ENCODE measurements at regions not wholly inside any gene's neighbourhood (a gene's known extent, or its start where the extent isn't known, plus 50 kb on each side); places are given as distances from the start of the nearest gene placed in this dataset.
A peak's percentile ranks its signal among the peaks of the same experiment; 100 is the strongest.

GRCh38 chr1:219277304-219278105 lies 103.8 kb downstream of the LYPLAL1 start:
- Histone ChIP-seq H3K27ac (no peak overlapping the region), H3K27me3 (no peaks in the 10 kb centered on the region), H3K4me3 (no peak overlapping the region), H3K9me3 (ENCODE audit: low read depth) (no peaks in the 10 kb centered on the region), H3K4me1 (ENCODE audit: low read depth) (no peaks in the 10 kb centered on the region), H3K36me3 (no peaks in the 10 kb centered on the region)
- no peak for TF ChIP-seq CTCF (IDR thresholded peaks at IDR 0.05; ENCODE audit: low read depth, low read length)
- no peak for DNase-seq (ENCODE audit: low read depth in 1 of 2, low spot score in 1 of 2)

- no peaks in the 10 kb centered on the region for H3K9me3 ChIP-seq (ENCODE audit: low read depth)
- H3K4me1 ChIP-seq (ENCODE audit: low read depth) = no peaks in the 10 kb centered on the region
- no peak for TF ChIP-seq CTCF (IDR thresholded peaks at IDR 0.05; ENCODE audit: low read depth, low read length)
- H3K27ac ChIP-seq = no peak overlapping the region
- H3K36me3 ChIP-seq = no peaks in the 10 kb centered on the region
- no peaks in the 10 kb centered on the region for H3K27me3 ChIP-seq
- no peak overlapping the region for H3K4me3 ChIP-seq
- DNase-seq (ENCODE audit: low read depth in 1 of 2, low spot score in 1 of 2) = no peak
These were observed 102.5 kb downstream of the LYPLAL1 start for GRCh38 chr1:219276049-219276738.

- no peak overlapping the region for H3K4me3 ChIP-seq
- no peak for DNase-seq (ENCODE audit: low read depth in 1 of 2, low spot score in 1 of 2)
- no peaks in the 10 kb centered on the region for H3K27me3 ChIP-seq
- no peak for TF ChIP-seq CTCF (IDR thresholded peaks at IDR 0.05; ENCODE audit: low read depth, low read length)
- no peaks in the 10 kb centered on the region for H3K36me3 ChIP-seq
- no peak overlapping the region for H3K27ac ChIP-seq
- H3K9me3 ChIP-seq (ENCODE audit: low read depth) = no peaks in the 10 kb centered on the region
- no peaks in the 10 kb centered on the region for H3K4me1 ChIP-seq (ENCODE audit: low read depth)
These were observed 99.5 kb downstream of the LYPLAL1 start for GRCh38 chr1:219273088-219273686.

GRCh38 chr1:219271818-219272535 lies 98.3 kb downstream of the LYPLAL1 start:
- Histone ChIP-seq H3K4me1 (ENCODE audit: low read depth) (no peaks in the 10 kb centered on the region), H3K27ac (no peak overlapping the region), H3K9me3 (ENCODE audit: low read depth) (no peaks in the 10 kb centered on the region), H3K4me3 (no peak overlapping the region), H3K36me3 (no peaks in the 10 kb centered on the region), H3K27me3 (no peaks in the 10 kb centered on the region)
- DNase-seq (ENCODE audit: low read depth in 1 of 2, low spot score in 1 of 2) = peak in 1 of 2 donors; percentile 56
- no peak for TF ChIP-seq CTCF (IDR thresholded peaks at IDR 0.05; ENCODE audit: low read depth, low read length)

- no peak for DNase-seq (ENCODE audit: low read depth in 1 of 2, low spot score in 1 of 2)
- no peak overlapping the region for H3K4me3 ChIP-seq
- H3K27ac ChIP-seq = no peak overlapping the region
- H3K36me3 ChIP-seq = no peaks in the 10 kb centered on the region
- no peaks in the 10 kb centered on the region for H3K27me3 ChIP-seq
- no peaks in the 10 kb centered on the region for H3K9me3 ChIP-seq (ENCODE audit: low read depth)
- no peaks in the 10 kb centered on the region for H3K4me1 ChIP-seq (ENCODE audit: low read depth)
- no peak for TF ChIP-seq CTCF (IDR thresholded peaks at IDR 0.05; ENCODE audit: low read depth, low read length)
These were observed 95.5 kb downstream of the LYPLAL1 start for GRCh38 chr1:219269171-219269570.
